OCI-LY7 (cell line): ENCODE measurements at regions not wholly inside any gene's neighbourhood (a gene's known extent, or its start where the extent isn't known, plus 50 kb on each side); places are given as distances from the start of the nearest gene placed in this dataset.

ENCODE experiments used
- BruUV-seq: library from RNA; stranded (reverse); fragments of 400-500 nt; replicated peaks from 2 replicates; lab custom pipeline; 2021; lab: Mats Ljungman, UMichigan
- CTCF ChIA-PET: fragments of 300-600 bp; sonication (Branson Sonifier 250); formaldehyde crosslinking; loops from one replicate; lab custom pipeline; 2022; ENCODE audit warnings: antibody characterized with exemption; ENCODE audit not compliant: unreplicated experiment; lab: Charles Lee
- POLR2A ChIA-PET: fragments of 300-600 bp; sonication (Branson Sonifier 250); formaldehyde crosslinking; loops from one replicate; lab custom pipeline; 2022; ENCODE audit warnings: antibody characterized with exemption; lab: Charles Lee
- DNase-seq: peaks from one replicate; pipeline ENCODE4 v3.0.0-alpha.2; 2015; ENCODE audit warnings: low spot score
- H2AFZ ChIP-seq: fragments of 200-600 bp; sonication (generic), shearing (Covaris generic); 2 replicates; pipeline ENCODE4 v1.6.1; 2014; ENCODE audit warnings: mild to moderate bottlenecking, antibody characterized with exemption, low read length, moderate library complexity
- H3K27ac ChIP-seq: fragments of 200-600 bp; sonication (generic); 2 replicates; pipeline ENCODE4 v1.5.1; 2014; ENCODE audit warnings: mixed run types, low read depth, mild to moderate bottlenecking, moderate library complexity, low read length, inconsistent platforms; ENCODE audit not compliant: poor library complexity, severe bottlenecking
- H3K36me3 ChIP-seq: fragments of 200-600 bp; sonication (generic); 2 replicates; pipeline ENCODE4 v1.6.1; 2014; ENCODE audit warnings: mild to moderate bottlenecking, antibody characterized with exemption, low read length, moderate library complexity, mixed read lengths; ENCODE audit not compliant: insufficient read depth
- H3K4me1 ChIP-seq: fragments of 200-600 bp; sonication (generic); 2 replicates; pipeline ENCODE4 v1.5.1; 2014; ENCODE audit warnings: mild to moderate bottlenecking, low read length; ENCODE audit not compliant: insufficient read depth, poor library complexity, severe bottlenecking
- H3K4me2 ChIP-seq: fragments of 200-600 bp; sonication (generic); 2 replicates; pipeline ENCODE4 v1.6.1; 2014; ENCODE audit warnings: mild to moderate bottlenecking, low read length
- H3K4me3 ChIP-seq: fragments of 200-600 bp; sonication (generic); 2 replicates; pipeline ENCODE4 v1.5.1; 2014; ENCODE audit warnings: mild to moderate bottlenecking, low read depth, low read length; ENCODE audit not compliant: poor library complexity, severe bottlenecking
- H3K79me2 ChIP-seq: fragments of 200-600 bp; sonication (generic); 2 replicates; pipeline ENCODE4 v1.6.1; 2016; ENCODE audit warnings: low read depth, mild to moderate bottlenecking, low read length, moderate library complexity, mixed read lengths; ENCODE audit not compliant: insufficient read depth
- H3K9me2 ChIP-seq: fragments of 200-600 bp; sonication (generic); 2 replicates; pipeline ENCODE4 v1.6.1; 2016; ENCODE audit warnings: mild to moderate bottlenecking, low read length, mixed read lengths; ENCODE audit not compliant: insufficient read depth
- H3K9me3 ChIP-seq: fragments of 200-600 bp; sonication (generic); 2 replicates; pipeline ENCODE4 v1.6.1; 2014; ENCODE audit warnings: mild to moderate bottlenecking, mixed run types, low read length, mixed read lengths
- H4K20me1 ChIP-seq: fragments of 200-600 bp; sonication (generic); 2 replicates; pipeline ENCODE4 v1.6.1; 2014; ENCODE audit warnings: mild to moderate bottlenecking, antibody characterized with exemption, low read length, moderate library complexity, mixed read lengths; ENCODE audit not compliant: insufficient read depth
- EZH2phosphoT487 ChIP-seq: fragments of 200-600 bp; sonication (generic); IDR thresholded peaks from 2 replicates; pipeline ENCODE4 v1.6.1; 2018; ENCODE audit warnings: low read depth, borderline replicate concordance, mild to moderate bottlenecking, mixed run types, antibody characterized with exemption, low read length, moderate library complexity, mixed read lengths
- intact Hi-C: fragments of 100-400 bp; cut with micrococcal nuclease; formaldehyde crosslinking; loops from one replicate; pipeline ENCODE4 v1.10.0; 2022; ENCODE audit not compliant: unreplicated experiment
- TF ChIP-seq, protein P1 (sequence below): fragments of 200-600 bp; sonication (generic); conservative IDR thresholded peaks from 2 replicates; pipeline ENCODE4 v1.5.1; 2014; ENCODE audit warnings: mild to moderate bottlenecking, antibody characterized with exemption, low read length, moderate library complexity, mixed read lengths

- H3K9me3 ChIP-seq: no peaks in the 10 kb centered on the region
- no peak for DNase-seq
- no peak for TF ChIP-seq EZH2phosphoT487
- TF ChIP-seq, protein P1, sequence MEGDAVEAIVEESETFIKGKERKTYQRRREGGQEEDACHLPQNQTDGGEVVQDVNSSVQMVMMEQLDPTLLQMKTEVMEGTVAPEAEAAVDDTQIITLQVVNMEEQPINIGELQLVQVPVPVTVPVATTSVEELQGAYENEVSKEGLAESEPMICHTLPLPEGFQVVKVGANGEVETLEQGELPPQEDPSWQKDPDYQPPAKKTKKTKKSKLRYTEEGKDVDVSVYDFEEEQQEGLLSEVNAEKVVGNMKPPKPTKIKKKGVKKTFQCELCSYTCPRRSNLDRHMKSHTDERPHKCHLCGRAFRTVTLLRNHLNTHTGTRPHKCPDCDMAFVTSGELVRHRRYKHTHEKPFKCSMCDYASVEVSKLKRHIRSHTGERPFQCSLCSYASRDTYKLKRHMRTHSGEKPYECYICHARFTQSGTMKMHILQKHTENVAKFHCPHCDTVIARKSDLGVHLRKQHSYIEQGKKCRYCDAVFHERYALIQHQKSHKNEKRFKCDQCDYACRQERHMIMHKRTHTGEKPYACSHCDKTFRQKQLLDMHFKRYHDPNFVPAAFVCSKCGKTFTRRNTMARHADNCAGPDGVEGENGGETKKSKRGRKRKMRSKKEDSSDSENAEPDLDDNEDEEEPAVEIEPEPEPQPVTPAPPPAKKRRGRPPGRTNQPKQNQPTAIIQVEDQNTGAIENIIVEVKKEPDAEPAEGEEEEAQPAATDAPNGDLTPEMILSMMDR: no peak
- H2AFZ ChIP-seq: no peak overlapping the region
- CTCF ChIA-PET: no interaction called here
- no peak overlapping the region for H3K4me3 ChIP-seq
- POLR2A ChIA-PET: interaction anchor here (0.6 kb wide), 1 partner anchor 38 kb away, joined by 4 read pairs; no protein-coding TSS in a partner anchor
- H3K4me1 ChIP-seq: no peaks in the 10 kb centered on the region
- H3K4me2 ChIP-seq: no peak overlapping the region
- BruUV-seq: no TSS peak
- H3K27ac ChIP-seq: no peak overlapping the region
- H3K36me3 ChIP-seq: no peaks in the 10 kb centered on the region
- no peaks in the 10 kb centered on the region for H3K79me2 ChIP-seq
- intact Hi-C loops: no loop called here
- no peaks in the 10 kb centered on the region for H4K20me1 ChIP-seq
- no peaks in the 10 kb centered on the region for H3K9me2 ChIP-seq
Measured at GRCh38 chr6:111970426-111970825, 83.5 kb upstream of the CCN6 start.

DNA sequence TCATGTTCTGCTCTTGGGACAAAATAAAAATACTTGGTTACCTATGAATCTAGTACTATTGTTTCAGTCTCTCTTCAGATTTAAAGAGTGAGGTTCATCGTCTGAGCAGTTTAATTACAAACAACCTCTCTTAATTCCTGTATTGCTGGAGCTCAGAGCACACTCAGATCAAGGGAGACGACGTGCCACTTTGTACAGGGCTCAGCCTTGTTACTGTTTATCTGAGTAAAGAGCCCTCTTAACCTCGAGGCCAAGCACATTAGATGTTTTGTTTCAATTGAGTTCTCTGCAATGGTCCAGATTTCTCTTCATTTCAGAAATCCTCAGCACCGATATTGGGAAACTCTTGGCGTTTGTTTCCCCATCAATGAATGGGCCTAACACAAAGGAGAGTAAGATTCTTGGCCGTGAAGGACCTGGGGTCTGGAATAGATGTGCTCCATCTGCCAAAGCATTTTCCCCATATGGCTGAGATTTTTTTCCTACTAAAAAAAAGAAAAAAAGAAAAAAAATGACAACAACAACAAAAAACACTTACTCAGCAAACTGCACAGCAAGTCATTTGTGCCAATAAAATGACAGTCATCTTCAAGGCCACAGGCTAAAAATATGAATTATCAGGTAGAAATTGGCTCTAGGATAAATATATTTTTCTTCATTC, 82.6 kb upstream of the CCN6 start:
- ChIA-PET POLR2A (interaction anchor here (0.8 kb wide), 1 partner anchor 145 kb away, joined by 3 read pairs; no protein-coding TSS in a partner anchor), CTCF (no interaction called here)
- DNase-seq: no peak
- Histone ChIP-seq H3K4me1 (no peaks in the 10 kb centered on the region), H3K79me2 (no peaks in the 10 kb centered on the region), H3K9me3 (no peaks in the 10 kb centered on the region), H3K9me2 (no peaks in the 10 kb centered on the region), H4K20me1 (no peaks in the 10 kb centered on the region), H3K4me3 (no peak overlapping the region), H3K4me2 (no peak overlapping the region), H3K36me3 (no peaks in the 10 kb centered on the region), H3K27ac (no peak overlapping the region), H2AFZ (no peak overlapping the region)
- TF ChIP-seq EZH2phosphoT487: no peak
- TF ChIP-seq, protein P1: no peak
- intact Hi-C loops: no loop called here
- BruUV-seq: no TSS peak

GRCh38 chr6:111971866-111972532, 81.9 kb upstream of the CCN6 start:
- Histone ChIP-seq H3K9me3 (no peaks in the 10 kb centered on the region), H3K36me3 (no peaks in the 10 kb centered on the region), H4K20me1 (no peaks in the 10 kb centered on the region), H3K9me2 (no peaks in the 10 kb centered on the region), H3K4me2 (no peak overlapping the region), H3K79me2 (no peaks in the 10 kb centered on the region), H3K4me1 (no peaks in the 10 kb centered on the region), H3K27ac (no peak overlapping the region), H3K4me3 (no peak overlapping the region), H2AFZ (no peak overlapping the region)
- no peak for DNase-seq
- CTCF ChIA-PET: no interaction called here
- no TSS peak for BruUV-seq
- POLR2A ChIA-PET: interaction anchor here (0.8 kb wide), 1 partner anchor 146 kb away, joined by 3 read pairs; no protein-coding TSS in a partner anchor
- intact Hi-C loops: no loop called here
- no peak for TF ChIP-seq EZH2phosphoT487
- TF ChIP-seq, protein P1: no peak
